SW480 (cell line): ENCODE measurements at regions not wholly inside any gene's neighbourhood (a gene's known extent, or its start where the extent isn't known, plus 50 kb on each side); places are given as distances from the start of the nearest gene placed in this dataset.
"Not testable (repeated sequence)": the region's sequence is repeated elsewhere in the genome, so short reads cannot be mapped to it uniquely, and the experiment has no call there.

Source experiments
- DNase-seq: peaks from one replicate; pipeline ENCODE4 v3.0.0-alpha.2; 2016; ENCODE audit warnings: low spot score

DNA sequence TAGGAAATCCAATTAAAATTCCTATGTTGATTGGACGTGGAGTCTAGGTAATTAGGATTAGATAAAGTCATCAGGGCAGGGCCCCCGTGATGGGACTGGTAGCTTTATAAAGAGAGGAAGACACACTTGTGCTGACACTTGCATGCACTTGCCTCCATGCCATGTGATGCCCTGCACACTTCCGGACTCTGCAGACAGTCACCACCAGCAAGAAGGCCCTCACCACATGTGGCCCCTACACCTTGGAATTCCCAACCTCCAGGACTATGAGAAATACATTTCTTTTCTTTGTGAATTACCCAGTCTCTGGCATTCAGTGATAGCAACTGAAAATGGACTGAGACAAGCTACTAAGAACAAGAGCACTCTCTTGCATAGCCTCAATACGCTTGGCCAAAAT, 90.6 kb downstream of the CRYGS start:
- no peak for DNase-seq

DNA sequence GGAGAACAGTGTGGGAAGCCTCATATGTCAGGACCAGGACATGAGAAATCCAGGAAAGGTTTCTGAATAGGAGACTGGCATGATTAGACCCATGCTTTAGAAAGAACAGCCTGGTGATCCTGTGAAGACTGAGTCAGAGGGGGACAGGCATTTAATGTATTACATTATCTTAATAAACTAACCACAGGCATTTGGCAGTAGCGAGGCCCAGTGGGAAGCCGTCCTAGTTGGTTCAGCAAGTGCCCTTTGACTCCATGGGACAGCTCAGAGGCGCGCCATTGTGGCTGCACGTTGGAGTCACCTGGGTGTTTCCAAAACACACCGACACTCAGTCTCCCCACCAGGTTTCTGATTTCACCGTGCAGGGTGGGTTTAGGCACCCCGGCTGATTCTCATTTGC, 90.5 kb upstream of the DGKG start:
- peak; percentile 82 for DNase-seq

DNA sequence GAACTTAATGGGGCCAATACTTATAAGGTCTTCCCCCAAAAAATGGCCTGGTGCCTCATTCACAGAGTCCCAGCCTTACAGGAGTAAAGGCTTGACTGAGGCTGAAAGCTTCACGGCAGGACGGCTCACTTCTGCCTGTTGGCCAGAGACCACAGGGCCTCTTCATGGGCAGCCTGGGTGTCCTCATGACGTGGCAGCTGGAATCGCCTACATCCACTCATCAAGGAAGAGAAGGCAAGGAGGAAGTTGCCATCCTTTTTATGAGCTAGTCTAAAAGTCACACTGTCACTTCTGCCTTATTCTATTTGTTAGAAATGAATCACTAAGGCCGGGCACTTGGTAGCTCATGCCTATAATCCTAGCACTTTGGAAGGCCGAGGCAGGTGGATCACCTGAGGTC, 89.3 kb upstream of the DGKG start:
- no peak for DNase-seq

DNA sequence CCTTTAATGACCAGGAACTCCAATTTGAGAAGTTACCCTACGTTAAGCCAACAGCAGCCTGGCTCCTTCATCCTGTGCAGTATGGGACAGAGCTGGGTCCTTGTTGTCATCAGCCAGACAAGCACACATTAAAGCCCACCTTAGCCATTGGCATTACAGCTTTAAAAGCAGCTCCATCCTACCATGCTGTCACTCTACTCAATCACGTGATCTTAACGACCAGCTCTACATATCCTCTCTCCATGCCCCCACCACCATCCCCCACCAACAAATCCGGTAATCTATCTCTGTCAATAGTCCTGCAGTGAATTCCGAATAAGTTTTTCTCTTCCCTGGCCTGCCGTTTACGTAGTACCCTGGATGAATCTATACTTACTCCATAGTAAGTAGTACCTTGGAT, 82.9 kb upstream of the DGKG start:
- DNase-seq: no peak

DNA sequence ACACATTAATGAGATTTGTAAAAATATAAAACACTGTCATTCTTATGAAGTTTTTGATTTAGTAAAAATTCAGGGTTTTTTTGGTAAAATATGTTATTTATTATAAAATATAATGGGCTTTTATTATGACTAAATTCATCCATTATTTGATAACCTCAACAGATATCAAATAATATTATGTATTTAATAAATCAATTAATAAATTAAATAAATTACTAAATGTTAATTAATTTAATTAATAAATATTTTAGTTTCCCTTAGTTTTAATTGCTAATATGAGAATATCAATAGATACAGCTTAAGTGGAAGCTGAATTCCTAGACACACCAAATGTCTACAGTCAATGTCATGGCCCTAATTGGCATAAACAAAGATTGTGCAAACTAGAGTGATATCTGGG, 82.3 kb upstream of the DGKG start:
- DNase-seq: no peak

DNA sequence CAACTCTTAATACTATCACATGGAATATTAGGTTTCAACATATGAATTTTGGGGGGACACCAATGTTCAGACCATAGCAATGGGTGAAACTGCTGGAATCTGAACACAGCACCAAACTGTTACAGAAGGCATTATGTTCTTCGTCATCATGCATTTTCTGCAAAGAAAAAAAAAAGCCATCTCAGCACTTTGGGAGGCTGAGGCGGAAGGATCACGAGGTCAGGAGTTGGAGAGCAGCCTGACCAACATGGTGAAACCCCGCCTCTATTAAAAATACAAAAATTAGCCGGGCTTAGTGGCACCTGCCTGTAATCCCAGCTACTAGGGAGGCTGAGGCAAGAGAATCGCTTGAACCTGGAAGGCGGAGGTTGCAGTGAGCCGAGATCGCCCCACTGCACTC, 80.9 kb upstream of the DGKG start:
- not testable (repeated sequence) for DNase-seq

DNA sequence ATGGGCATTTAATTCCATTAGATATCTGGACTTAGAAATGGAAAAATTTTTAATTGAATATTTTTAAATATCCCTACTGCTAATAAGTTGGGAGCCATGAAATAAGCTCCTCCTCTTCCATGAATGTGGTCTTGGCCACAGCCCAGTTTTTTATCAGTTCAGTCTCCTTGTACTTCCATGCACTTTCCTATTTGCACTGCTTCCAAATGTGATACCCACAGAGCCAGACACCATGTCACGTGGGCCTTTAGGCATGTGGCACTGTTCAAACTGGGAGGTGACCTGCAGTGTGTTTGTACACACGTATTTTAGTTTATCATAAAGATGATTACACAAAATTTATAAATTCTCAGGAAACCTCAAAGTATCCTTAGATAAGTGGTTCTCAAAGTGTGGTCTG, 80.1 kb upstream of the DGKG start:
- DNase-seq: no peak

DNA sequence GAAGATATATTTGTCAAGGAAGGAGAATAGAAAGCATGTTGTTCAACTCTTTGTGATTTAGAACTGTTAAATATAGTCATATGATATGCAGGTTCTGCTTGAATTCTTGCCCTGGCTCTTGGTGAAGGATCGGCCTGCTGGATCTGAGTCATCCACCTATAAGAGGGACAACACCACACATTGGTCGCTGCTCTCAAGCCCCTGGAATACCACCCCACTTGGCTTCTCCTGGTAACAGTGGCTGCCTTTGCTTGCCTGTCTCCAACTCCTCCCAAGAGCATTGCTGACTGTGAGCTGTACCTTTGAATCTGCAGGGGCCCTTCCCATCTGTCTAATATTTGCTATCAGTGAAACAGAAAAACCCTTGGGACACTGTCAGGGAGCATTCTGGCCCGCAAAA, 78.9 kb upstream of the DGKG start:
- DNase-seq: no peak

DNA sequence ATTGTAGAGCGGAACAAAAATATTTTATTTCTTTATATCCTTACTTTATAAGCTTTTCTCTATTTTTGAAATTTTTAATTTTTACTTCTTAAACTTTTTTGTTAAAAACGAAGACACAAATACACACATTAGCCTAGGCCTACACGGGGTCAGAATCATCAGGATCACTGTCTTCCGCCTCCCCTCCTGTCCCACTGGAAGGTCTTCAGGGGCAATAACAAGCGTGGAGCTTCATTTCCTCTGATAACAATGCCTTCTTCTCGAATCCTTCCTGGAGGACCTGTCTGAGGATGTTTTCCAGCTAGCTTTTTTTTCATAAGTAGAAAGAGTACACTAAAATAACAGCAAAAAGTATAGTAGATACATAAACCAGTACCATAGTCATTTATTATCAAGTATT, 77.7 kb upstream of the DGKG start:
- no peak for DNase-seq

DNA sequence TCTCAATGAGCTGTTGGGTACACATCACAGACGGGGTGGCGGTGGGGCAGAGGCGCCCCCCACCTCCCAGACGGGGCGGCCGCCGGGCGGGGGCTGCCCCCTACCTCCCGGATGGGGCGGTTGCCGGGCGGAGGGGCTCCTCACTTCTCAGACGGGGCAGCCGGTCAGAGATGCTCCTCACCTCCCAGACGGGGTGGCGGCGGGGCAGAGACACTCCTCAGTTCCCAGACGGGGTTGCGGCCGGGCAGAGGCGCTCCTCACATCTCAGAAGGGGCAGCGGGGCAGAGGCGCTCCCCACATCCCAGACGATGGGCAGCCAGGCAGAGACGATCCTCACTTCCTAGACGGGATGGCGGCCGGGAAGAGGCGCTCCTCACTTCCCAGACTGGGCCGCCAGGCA, 73.3 kb upstream of the DGKG start:
- DNase-seq: not testable (repeated sequence)

DNA sequence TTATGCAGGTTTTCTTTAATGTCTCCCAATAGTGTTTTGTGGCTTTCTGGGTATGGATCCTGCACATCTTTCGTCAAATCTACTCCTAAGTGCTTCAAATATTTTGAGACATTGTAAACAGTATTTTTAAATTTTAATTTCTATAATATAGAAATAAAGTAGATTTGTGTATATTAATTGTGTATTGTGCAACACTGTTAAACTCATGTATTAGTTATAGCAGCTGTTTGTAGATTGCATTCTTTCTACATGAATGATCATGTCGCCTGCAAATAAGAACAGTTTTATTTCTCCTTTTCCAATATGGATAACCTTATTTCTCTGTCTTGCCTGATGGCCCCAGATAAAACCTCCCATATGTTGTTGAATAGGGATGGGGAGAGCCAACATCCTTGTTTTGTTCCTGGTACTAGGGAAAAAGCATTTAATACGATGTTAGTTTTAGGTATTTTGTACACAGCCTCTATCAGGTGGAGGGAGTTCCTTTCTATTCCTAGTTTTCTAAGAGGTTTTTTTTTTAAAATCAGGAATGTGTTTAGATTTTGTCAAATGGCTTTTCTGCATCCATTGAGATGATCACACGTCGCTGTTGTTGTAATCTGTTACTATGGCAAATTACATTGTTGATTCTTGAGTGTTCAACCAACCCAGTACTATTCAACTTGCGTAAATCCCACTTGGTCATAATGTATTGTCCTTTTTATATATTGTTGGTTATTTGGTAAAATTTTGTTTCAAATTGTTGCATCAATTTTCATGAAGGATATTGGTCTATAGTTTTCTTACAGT, 71.1 kb upstream of the DGKG start:
- DNase-seq: no peak

DNA sequence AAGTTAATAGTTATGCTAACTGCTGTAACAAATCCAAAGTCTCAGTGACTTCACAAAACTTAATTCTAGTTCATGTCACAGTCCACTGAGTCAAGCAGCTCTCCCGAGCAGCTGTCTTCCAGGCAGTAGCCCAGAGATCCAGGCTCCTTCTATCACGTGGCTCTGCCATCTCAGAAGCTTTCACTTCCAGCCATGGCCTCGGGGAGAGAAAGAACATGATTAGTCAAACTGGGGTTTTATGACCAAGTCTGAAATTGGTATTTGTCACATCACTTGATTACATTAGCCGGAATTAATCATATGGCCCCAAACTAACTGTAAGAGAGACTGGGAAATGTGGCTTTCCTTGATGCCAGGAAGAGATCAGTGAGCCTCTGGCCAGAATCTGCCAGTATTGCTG, 70.2 kb upstream of the DGKG start:
- DNase-seq: no peak

DNA sequence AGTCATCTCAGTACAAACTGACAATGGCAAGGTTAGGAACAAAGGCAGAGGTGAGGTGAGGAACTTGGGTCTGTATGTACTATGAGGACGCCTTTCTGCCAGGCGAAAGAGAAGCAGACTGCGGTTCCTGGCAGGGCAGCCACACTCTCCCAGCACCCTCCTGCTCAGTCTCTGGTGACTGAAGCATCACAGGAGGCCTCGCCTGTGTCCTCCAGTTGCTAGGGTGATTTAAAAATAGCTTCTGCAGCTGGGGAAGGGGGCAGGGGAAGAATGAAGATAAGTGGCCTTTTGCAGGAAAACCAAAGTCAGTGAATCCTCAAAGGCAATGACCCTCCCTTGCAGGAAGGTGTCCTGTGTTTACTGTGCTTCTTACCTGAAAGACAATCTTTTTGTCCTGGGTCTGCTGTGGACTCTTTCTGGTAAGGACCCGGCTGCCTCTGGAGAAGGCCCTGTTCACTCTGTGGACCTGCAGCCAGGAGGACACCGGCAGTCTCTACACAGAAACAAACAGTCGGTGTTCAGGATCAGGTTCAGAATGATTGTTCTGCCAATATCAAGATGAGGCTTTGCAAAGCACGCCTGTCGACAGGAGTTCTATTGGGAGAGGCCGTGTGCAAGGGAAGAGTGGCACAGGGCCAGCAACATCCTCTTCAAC, 65.7 kb upstream of the DGKG start:
- no peak for DNase-seq

DNA sequence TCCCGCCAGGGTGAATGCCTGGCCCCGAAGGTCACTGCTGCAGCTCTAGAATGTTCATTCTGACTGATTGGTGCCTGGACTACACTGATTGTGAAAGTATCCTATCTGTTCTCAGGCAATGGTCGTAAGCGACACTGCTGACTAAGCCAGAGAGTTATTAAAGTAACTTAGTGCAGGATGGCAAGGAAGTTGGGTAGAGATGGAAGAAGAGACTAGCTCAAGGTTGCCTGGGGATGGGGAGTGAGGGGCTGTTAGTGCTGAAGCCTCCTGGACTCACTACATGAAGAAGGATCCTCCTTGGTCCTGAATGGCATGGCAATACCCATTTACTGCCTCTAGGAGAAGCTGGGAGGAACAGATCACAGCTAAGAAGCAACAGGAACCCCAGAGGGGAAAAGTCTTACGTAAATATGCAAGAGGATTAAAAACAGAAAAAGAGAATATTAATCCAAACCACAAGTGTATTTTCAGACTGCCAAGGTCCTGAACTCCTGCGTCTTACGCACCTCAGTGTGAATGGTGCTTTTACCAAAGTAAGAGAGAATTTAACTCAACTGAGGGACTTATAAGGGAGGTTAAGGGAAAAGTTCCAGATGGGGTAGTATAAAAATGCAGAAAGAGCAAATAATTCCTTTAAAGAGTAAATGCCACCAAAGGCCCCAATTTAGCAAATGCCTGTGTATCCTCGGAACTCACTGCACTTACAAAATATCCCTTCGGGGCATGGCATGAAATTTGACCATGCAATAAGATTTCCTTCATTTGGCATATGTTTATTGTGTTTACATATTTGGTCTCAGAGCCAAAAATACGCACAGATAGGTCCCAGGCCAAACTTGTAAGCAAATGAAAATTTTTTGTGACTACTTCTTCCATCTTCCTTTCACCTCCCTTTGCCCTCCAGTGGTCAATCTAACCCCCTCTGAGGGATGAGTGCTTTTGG, 64.0 kb upstream of the DGKG start:
- DNase-seq: no peak

DNA sequence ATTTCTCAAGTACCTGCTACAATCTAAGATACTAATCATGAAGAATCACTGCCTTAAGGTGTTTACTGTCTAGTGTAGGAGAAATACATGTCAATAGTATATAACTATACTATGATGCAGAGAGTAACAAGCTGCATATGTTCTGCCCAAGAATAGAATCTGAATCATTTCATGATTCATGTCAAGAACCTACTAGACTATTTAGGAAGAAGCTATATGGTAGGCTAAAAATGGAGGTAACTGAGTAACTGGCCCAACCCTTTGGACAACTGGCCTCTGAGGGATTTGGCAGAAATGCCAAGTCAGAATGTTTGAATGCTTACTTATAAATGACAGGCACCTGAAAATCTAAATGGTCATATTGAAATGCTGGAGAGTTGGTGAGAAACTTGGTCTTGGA, 59.9 kb upstream of the DGKG start:
- DNase-seq: no peak

DNA sequence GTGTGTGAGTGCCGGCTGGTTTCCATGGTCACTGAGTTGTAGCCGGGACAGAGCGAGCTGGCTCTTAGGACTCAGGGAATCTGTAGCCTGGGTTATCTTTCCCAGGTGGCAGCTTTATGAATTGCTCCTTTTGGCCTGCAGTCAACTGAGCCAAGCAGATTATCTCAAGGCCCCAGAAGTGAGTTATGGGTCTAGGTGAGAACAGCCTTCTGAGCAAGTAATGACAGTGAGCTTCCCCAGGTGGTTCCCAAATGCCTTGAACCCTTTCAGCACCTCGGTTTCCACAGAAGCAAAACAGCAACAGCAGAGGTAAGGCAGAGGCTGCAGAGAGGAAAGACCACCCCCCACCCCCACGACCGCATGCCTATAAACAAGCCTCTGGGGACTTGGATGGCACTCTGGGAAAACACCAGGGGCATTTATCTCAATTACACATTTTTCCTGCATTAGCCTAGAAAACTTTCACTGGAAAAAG, 56.7 kb upstream of the DGKG start:
- DNase-seq: no peak

DNA sequence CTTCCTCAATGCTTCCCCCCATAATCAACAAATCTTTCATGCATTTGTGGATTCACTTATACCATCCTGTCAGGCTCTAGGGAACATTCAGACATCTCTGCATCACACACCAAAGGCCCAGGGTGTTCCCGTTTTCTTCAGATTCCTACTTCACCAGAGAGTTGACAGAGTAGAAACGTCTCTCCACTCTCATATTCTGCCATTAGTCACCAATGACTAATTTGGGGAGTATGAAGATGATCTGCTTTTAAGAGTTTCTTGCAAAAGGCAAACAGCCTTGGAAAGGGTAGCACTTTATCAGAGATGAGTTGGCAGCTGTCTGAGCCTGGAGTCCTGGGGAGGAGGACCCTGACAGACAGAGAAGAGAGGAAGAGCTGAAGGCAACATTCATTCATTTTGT, 55.8 kb upstream of the DGKG start:
- DNase-seq: no peak

DNA sequence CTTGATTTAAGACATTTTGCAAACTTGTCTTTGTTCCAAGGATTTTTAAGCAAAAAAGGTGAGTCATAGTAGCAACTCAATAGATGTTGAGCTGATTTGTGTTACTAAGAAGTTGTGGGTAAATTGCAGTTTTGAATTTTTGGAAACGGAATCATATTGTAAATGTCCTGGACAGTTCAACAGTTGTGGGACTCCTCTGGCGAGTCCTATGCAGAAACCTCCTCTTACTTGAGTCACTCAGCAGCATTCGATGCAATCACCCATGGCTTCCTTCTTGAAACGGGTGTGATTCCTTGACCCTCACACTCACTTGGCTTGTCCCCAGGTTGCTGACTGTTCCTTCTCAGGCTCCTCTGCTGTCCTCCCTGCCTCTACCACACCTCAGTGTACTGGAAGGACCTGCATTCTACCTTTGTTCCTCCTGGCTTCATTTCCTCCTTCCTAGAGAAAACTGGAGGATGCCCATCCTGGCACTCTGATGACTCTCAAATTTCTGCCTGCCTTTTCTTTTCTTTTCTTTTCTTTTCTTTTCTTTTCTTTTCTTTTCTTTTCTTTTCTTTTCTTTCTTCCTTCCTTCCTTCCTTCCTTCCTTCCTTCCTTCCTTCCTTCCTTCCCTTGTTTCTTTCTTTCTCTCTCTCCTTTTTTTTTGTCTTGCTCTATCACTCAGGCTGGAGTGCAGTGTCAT, 52.8 kb upstream of the DGKG start:
- DNase-seq: no peak

DNA sequence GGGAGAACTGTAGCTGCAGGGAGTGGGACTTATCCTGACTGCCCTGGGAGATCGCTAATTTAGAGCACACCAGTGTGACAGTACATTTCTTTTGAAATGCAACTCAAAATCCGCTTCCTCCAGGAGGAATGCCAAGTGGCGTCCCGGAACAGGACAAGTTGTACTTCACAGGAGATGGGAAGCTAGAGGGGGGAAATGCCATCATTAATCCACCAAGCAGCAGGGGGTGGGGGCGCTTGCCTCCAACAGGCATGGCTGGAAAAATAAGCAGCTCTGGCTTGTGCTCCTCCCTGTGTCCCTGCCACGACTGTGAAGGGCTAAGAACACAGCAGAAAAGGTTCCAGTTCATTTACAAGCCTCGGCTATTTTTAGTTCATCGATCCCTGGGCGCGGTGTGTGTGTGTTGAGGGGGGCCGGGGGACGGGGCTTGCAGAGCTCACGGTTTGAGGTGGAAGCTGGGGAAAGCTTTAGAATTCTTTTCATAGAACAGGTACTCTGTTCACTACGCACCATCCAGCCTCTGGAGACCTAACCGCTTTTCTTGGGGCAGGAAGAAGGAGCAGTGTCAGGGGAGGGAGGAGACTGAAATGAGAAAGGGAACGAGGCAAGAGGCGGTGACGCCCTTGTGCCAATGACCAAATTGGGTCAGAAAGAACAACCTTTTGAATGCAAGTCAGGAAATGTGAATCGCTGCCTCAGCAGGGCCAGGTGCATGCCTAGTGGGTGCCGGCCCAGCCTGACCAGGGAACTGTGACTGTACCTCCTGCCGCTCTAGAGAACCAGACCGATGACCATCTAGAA, 51.8 kb upstream of the DGKG start:
- peak; percentile 26 for DNase-seq

DNA sequence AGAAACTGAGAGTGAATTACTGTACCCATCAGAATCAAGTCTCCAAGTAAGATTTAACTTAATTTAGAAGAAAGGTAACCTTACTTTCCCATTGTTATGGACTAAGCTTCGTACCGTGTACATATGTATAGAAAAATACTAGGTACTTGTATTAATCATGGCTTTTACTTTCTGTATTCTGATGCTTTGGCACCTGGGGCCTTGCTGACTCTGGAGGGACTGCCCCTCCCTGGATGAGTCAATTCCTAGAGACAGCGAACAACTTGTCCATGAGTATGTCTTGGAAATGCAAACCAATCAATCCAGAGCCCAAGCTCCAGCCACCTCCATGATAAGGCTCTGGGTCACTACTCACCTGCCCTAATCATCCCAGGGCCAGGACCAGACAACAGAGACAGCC, 50.0 kb upstream of the DGKG start:
- DNase-seq: no peak
